GM13976 (cell line): ENCODE measurements at regions not wholly inside any gene's neighbourhood (a gene's known extent, or its start where the extent isn't known, plus 50 kb on each side); places are given as distances from the start of the nearest gene placed in this dataset.

ENCODE experiments used
- DNase-seq: peaks from one replicate; pipeline ENCODE4 v3.0.0; 2012; ENCODE audit warnings: low spot score
- CTCF ChIP-seq: IDR thresholded peaks from 2 replicates; pipeline ENCODE4 v1.5.1; 2012; ENCODE audit warnings: borderline replicate concordance, mild to moderate bottlenecking; ENCODE audit not compliant: insufficient read depth; ENCODE audit errors: extremely low read depth, missing control alignments, control extremely low read depth
- in situ Hi-C: fragments of 300-500 bp; cut with MboI; formaldehyde crosslinking; loops from one replicate; pipeline ENCODE4 v1.12.0; 2022; ENCODE audit warnings: low sequenced_read_pairs, mixed read lengths, inconsistent platforms; ENCODE audit not compliant: unreplicated experiment

- in situ Hi-C loops: no loop called here
- DNase-seq: no peak
- no peak for TF ChIP-seq CTCF
Measured at GRCh38 chr16:86814256-86814655, 235.9 kb downstream of the FOXL1 start.

- in situ Hi-C loops: no loop called here
- no peak for TF ChIP-seq CTCF
Measured at GRCh38 chr16:86816930-86817625, 238.7 kb downstream of the FOXL1 start.

GRCh38 chr16:86818671-86819532, 240.6 kb downstream of the FOXL1 start:
- no peak for DNase-seq

More at GRCh38 chr16:86816930-86817625, 238.7 kb downstream of the FOXL1 start:
- DNase-seq: no peak

GRCh38 chr16:86819533-86819892, 241.2 kb downstream of the FOXL1 start:
- DNase-seq: no peak
- in situ Hi-C loops: no loop called here
- no peak for TF ChIP-seq CTCF

More at GRCh38 chr16:86818671-86819532, 240.6 kb downstream of the FOXL1 start:
- in situ Hi-C loops: no loop called here
- TF ChIP-seq CTCF: no peak

GRCh38 chr16:86821895-86822294, 243.5 kb downstream of the FOXL1 start:
- in situ Hi-C loops: no loop called here
- no peak for TF ChIP-seq CTCF
- no peak for DNase-seq

GRCh38 chr16:86823125-86823524, 244.8 kb downstream of the FOXL1 start:
- DNase-seq: no peak
- in situ Hi-C loops: no loop called here
- TF ChIP-seq CTCF: no peak
